Fibroblast of mammary gland (primary cell): ENCODE measurements at regions not wholly inside any gene's neighbourhood (a gene's known extent, or its start where the extent isn't known, plus 50 kb on each side); places are given as distances from the start of the nearest gene placed in this dataset.

ENCODE experiments used
- DNase-seq: peaks from one replicate; pipeline ENCODE4 v3.0.0-alpha.2; 2010; ENCODE audit warnings: low read depth
- H3K4me3 ChIP-seq: 2 replicates; pipeline ENCODE4 v1.5.1; 2011; ENCODE audit warnings: low read depth, mild to moderate bottlenecking, low read length, moderate library complexity; ENCODE audit not compliant: control insufficient read depth
- TF ChIP-seq, protein P1 (sequence below): conservative IDR thresholded peaks from 2 replicates; pipeline ENCODE4 v1.5.1; 2011; ENCODE audit warnings: low read depth, low read length, inconsistent platforms; ENCODE audit not compliant: control insufficient read depth, insufficient read depth

GRCh38 chr4:165626316-165626715, 246.7 kb upstream of the TLL1 start:
- DNase-seq, result peak; percentile 15
- TF ChIP-seq, protein P1, sequence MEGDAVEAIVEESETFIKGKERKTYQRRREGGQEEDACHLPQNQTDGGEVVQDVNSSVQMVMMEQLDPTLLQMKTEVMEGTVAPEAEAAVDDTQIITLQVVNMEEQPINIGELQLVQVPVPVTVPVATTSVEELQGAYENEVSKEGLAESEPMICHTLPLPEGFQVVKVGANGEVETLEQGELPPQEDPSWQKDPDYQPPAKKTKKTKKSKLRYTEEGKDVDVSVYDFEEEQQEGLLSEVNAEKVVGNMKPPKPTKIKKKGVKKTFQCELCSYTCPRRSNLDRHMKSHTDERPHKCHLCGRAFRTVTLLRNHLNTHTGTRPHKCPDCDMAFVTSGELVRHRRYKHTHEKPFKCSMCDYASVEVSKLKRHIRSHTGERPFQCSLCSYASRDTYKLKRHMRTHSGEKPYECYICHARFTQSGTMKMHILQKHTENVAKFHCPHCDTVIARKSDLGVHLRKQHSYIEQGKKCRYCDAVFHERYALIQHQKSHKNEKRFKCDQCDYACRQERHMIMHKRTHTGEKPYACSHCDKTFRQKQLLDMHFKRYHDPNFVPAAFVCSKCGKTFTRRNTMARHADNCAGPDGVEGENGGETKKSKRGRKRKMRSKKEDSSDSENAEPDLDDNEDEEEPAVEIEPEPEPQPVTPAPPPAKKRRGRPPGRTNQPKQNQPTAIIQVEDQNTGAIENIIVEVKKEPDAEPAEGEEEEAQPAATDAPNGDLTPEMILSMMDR, result no peak
- no peak overlapping the region for H3K4me3 ChIP-seq

GRCh38 chr4:165627128-165627527, 245.9 kb upstream of the TLL1 start:
- TF ChIP-seq, protein P1, result no peak
- H3K4me3 ChIP-seq, result no peak overlapping the region
- no peak for DNase-seq

DNA sequence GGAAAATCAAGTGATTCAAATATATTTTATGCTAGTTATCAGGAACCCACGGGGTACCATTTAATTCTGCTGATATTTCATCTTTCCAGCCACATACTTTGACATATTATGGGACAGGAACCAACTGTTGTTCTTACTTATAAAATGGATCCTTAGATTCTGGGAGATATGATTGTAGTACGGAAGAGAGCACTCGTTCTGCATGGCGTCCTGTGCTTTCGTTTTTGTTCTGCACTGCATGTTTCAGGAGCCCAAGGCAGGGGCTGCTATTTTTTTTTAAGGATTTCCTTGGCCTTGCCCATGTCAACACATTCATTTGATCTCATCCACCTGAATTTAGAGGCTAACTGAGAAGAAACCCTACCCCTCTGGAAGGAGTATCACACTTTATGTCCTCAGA, 245.5 kb upstream of the TLL1 start:
- no peak overlapping the region for H3K4me3 ChIP-seq
- TF ChIP-seq, protein P1, result no peak
- DNase-seq, result no peak

GRCh38 chr4:165628572-165628971, 244.5 kb upstream of the TLL1 start:
- TF ChIP-seq, protein P1, result no peak
- DNase-seq, result no peak
- no peak overlapping the region for H3K4me3 ChIP-seq

GRCh38 chr4:165630671-165631070, 242.4 kb upstream of the TLL1 start:
- H3K4me3 ChIP-seq, result no peak overlapping the region
- DNase-seq, result no peak
- TF ChIP-seq, protein P1, result no peak

DNA sequence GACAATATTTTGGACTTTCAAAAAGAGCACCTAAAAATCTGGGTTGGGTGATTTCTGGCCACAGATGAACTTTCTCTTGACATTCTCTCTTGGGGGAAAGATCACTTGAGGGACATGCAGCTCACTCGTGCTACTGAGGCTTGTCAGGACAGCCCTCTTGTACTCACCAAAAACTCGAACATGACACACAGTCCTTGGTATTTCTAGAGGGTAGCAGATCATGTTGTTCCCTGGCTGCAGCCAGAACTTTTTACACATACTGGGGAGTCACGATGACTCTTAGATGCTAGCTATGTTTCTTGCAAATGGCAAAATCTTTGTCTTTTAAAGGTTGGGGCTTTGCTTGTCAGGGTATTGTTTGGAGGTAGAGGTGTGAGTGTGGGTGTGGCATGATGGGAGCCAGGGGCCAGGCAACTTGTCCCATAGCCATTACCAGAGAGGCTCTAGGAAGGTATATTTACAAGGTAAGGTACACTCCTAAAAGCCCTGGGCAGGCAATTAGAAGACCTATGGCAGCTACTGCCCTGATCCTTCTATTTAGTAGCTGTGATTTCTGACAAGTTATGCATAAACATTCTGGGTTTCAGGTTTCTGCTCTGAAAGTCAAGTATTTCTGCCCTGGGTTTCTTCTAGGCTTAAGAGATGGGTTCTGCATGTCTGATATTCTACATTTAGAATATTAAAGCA, 241.7 kb upstream of the TLL1 start:
- TF ChIP-seq, protein P1, result no peak
- no peak overlapping the region for H3K4me3 ChIP-seq
- DNase-seq, result peak; percentile 68

DNA sequence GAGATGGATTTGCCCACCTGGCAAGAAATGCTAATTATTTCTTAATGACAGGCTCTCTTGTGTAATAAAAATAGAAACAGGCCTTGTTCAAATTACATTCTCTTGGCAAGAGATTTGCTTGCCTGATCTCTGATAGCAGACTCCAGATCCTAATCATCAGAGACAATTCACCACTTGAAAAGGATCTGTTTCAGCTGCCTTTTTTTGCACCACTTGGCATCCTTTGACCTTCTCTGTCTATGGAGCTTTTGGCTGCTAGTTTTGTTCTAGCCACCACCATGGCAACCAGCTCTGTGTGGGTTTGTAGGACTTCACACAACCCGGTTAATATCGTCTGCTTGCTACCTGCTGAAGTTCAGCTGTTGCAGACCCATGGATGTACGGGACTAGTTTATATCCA, 241.1 kb upstream of the TLL1 start:
- TF ChIP-seq, protein P1, result no peak
- no peak overlapping the region for H3K4me3 ChIP-seq
- DNase-seq, result no peak
